A549 (cell line): ENCODE measurements at regions not wholly inside any gene's neighbourhood (a gene's known extent, or its start where the extent isn't known, plus 50 kb on each side); places are given as distances from the start of the nearest gene placed in this dataset.

Source experiments
- ATAC-seq, 2 experiments: fragments of 200-7000 bp in 1 of 2; fragments of >200 bp in 1 of 2; cut with Nextera tagmentation in 1 of 2; cut with Tn5 transposase in 1 of 2; 3 replicates each; pipeline versions ENCODE4 v1.8.0 to v1.9.1; 2018 to 2020; ENCODE audit warnings: mild to moderate bottlenecking in 1 of 2, moderate library complexity in 1 of 2
- CTCF ChIA-PET: fragments of 300-600 bp; sonication (Branson Sonifier 250); formaldehyde crosslinking; extraction: SDS; loops from one replicate; lab custom pipeline; 2021; ENCODE audit warnings: antibody characterized with exemption, inconsistent platforms; lab: Yijun Ruan, JAX
- POLR2A ChIA-PET: fragments of 350-600 bp; formaldehyde crosslinking; extraction: SDS; loops from one replicate; lab custom pipeline; 2021; ENCODE audit warnings: antibody characterized with exemption, inconsistent platforms; lab: Yijun Ruan, JAX
- DNase-seq, 2 experiments: peaks; one replicate each; pipeline versions ENCODE4 v3.0.0 to v3.0.0-alpha.2; 2011 to 2016; ENCODE audit warnings: low read depth in 1 of 2, low spot score in 1 of 2
- FAIRE-seq: peaks from 2 replicates; lab custom pipeline; 2011; peaks lifted over from hg19 to GRCh38; lab: Jason Lieb, UNC
- H3K27ac ChIP-seq, 2 experiments: fragments of >200 bp; sonication (Bioruptor Twin); formaldehyde crosslinking; 3 replicates each; pipeline ENCODE4 v1.5.1; 2016 to 2017
- H3K4me1 ChIP-seq: fragments of >200 bp; sonication (Bioruptor Twin); formaldehyde crosslinking; 3 replicates; pipeline ENCODE4 v1.6.1; 2016
- H3K4me2 ChIP-seq: fragments of >200 bp; sonication (Bioruptor Twin); formaldehyde crosslinking; 3 replicates; pipeline ENCODE4 v1.6.1; 2016
- H3K4me3 ChIP-seq: fragments of >200 bp; sonication (Bioruptor Twin); formaldehyde crosslinking; 3 replicates; pipeline ENCODE4 v1.5.1; 2016
- H3K9me3 ChIP-seq: fragments of >200 bp; sonication (Bioruptor Twin); formaldehyde crosslinking; 3 replicates; pipeline ENCODE4 v1.6.1; 2016
- BCL3 ChIP-seq: fragments of >200 bp; sonication (Bioruptor Twin); formaldehyde crosslinking; IDR thresholded peaks from 3 replicates; pipeline ENCODE4 v1.6.1; 2016
- CEBPB ChIP-seq, 2 experiments: fragments of >200 bp in 1 of 2; sonication (Bioruptor Twin) in 1 of 2; formaldehyde crosslinking in 1 of 2; IDR thresholded peaks; 2 replicates each; pipeline ENCODE4 v1.6.1; 2012 to 2016
- CHD2 ChIP-seq: fragments of 150-350 bp; IDR thresholded peaks from 2 replicates; pipeline ENCODE4 v1.6.1; 2014; ENCODE audit warnings: low read length; ENCODE audit not compliant: partially characterized antibody
- CHD4 ChIP-seq: fragments of 200-600 bp; sonication (generic); IDR thresholded peaks from 2 replicates; pipeline ENCODE4 v1.6.1; 2016; ENCODE audit warnings: antibody characterized with exemption, mild to moderate bottlenecking, borderline replicate concordance
- EHF ChIP-seq: fragments of 250-450 bp; sonication (Bioruptor Pico); IDR thresholded peaks from 2 replicates; pipeline ENCODE4 v1.5.0; 2020; ENCODE audit warnings: mild to moderate bottlenecking
- EHMT2 ChIP-seq: fragments of 200-600 bp; sonication (generic); IDR thresholded peaks from 2 replicates; pipeline ENCODE4 v1.6.1; 2016; ENCODE audit warnings: antibody characterized with exemption, low read depth, mild to moderate bottlenecking, moderate library complexity
- EP300 ChIP-seq, 2 experiments: fragments of >200 bp; sonication (Bioruptor Twin); formaldehyde crosslinking; IDR thresholded peaks; 2 replicates in 1 of 2; 3 replicates in 1 of 2; pipeline ENCODE4 v1.6.1; 2016 to 2017
- FOSB ChIP-seq: fragments of 250-450 bp; sonication (Bioruptor Pico); IDR thresholded peaks from 2 replicates; pipeline ENCODE4 v1.5.0; 2020; ENCODE audit warnings: mild to moderate bottlenecking, moderate library complexity
- FOSL2 ChIP-seq, 2 experiments: fragments of 450-650 bp in 1 of 2; fragments of >200 bp in 1 of 2; sonication (Bioruptor Twin) in 1 of 2; formaldehyde crosslinking; IDR thresholded peaks; 2 replicates each; pipeline versions ENCODE4 v1.5.0 to v1.6.1; 2016 to 2020; ENCODE audit warnings: mild to moderate bottlenecking in 1 of 2, moderate library complexity in 1 of 2
- GATA3 ChIP-seq: IDR thresholded peaks from 2 replicates; pipeline ENCODE4 v1.6.1; 2012; ENCODE audit warnings: borderline replicate concordance
- HOXB5 ChIP-seq: fragments of 250-450 bp; sonication (Bioruptor Pico); IDR thresholded peaks from 2 replicates; pipeline ENCODE4 v1.5.0; 2020; ENCODE audit warnings: mild to moderate bottlenecking, moderate library complexity
- JUNB ChIP-seq: fragments of >200 bp; sonication (Bioruptor Twin); formaldehyde crosslinking; IDR thresholded peaks from 2 replicates; pipeline ENCODE4 v1.6.1; 2016
- KDM1A ChIP-seq: fragments of 200-600 bp; sonication (generic); IDR thresholded peaks from 2 replicates; pipeline ENCODE4 v1.6.1; 2016; ENCODE audit warnings: low read depth, mild to moderate bottlenecking
- MAFK ChIP-seq: fragments of 450-650 bp; IDR thresholded peaks from 2 replicates; pipeline ENCODE4 v1.6.1; 2014; ENCODE audit not compliant: partially characterized antibody
- MAZ ChIP-seq: fragments of 150-350 bp; IDR thresholded peaks from 2 replicates; pipeline ENCODE4 v1.6.1; 2014; ENCODE audit warnings: antibody characterized with exemption, low read depth, low read length, borderline replicate concordance
- MYC ChIP-seq: IDR thresholded peaks from 2 replicates; pipeline ENCODE4 v1.6.1; 2012; ENCODE audit warnings: mild to moderate bottlenecking, inconsistent platforms, low read length, improper control_type of control experiment, borderline replicate concordance
- NPAS2 ChIP-seq: fragments of 250-450 bp; sonication (Bioruptor Pico); IDR thresholded peaks from 2 replicates; pipeline ENCODE4 v1.8.0; 2022; ENCODE audit warnings: mild to moderate bottlenecking, moderate library complexity, borderline replicate concordance
- NR3C1 ChIP-seq: fragments of >200 bp; sonication (Bioruptor Twin); formaldehyde crosslinking; IDR thresholded peaks from 3 replicates; pipeline ENCODE4 v1.6.1; 2017
- PHF8 ChIP-seq: fragments of 200-600 bp; sonication (generic); IDR thresholded peaks from 2 replicates; pipeline ENCODE4 v1.6.1; 2016; ENCODE audit warnings: low read depth, mild to moderate bottlenecking, antibody characterized with exemption, moderate library complexity, borderline replicate concordance
- POLR2A ChIP-seq: IDR thresholded peaks from 2 replicates; pipeline ENCODE4 v1.6.1; 2012; ENCODE audit warnings: mild to moderate bottlenecking, low read length
- RARB ChIP-seq: fragments of 250-450 bp; sonication (Bioruptor Pico); IDR thresholded peaks from 2 replicates; pipeline ENCODE4 v1.8.0; 2021; ENCODE audit warnings: mild to moderate bottlenecking, moderate library complexity
- RCOR1 ChIP-seq: fragments of 150-350 bp; IDR thresholded peaks from 2 replicates; pipeline ENCODE4 v1.6.1; 2014; ENCODE audit warnings: antibody characterized with exemption, low read length, low read depth
- TFCP2L1 ChIP-seq: fragments of 250-450 bp; sonication (Bioruptor Pico); IDR thresholded peaks from 2 replicates; pipeline ENCODE4 v1.5.0; 2021; ENCODE audit warnings: mild to moderate bottlenecking
- USF2 ChIP-seq: fragments of 450-650 bp; IDR thresholded peaks from 2 replicates; pipeline ENCODE4 v1.6.1; 2014; ENCODE audit warnings: antibody characterized with exemption
- WGBS: methylation state at CpG from one replicate; pipeline ENCODE4 v1.1.6; 2017; ENCODE audit errors: missing lambda C conversion rate; 5-methylcytosine and 5-hydroxymethylcytosine counted together
- TF ChIP-seq, protein P1 (sequence below): fragments of 200-600 bp; sonication (generic); IDR thresholded peaks from 2 replicates; pipeline ENCODE4 v1.6.1; 2016; ENCODE audit warnings: antibody characterized with exemption, mild to moderate bottlenecking, moderate library complexity
- TF ChIP-seq, protein P2 (sequence below): fragments of >200 bp; sonication (Bioruptor Twin); formaldehyde crosslinking; IDR thresholded peaks from 3 replicates; pipeline ENCODE4 v1.5.1; 2016
- TF ChIP-seq, protein P3 (sequence below): IDR thresholded peaks from 2 replicates; pipeline ENCODE4 v1.6.1; 2012; ENCODE audit warnings: low read depth, borderline replicate concordance
- TF ChIP-seq, protein P4 (sequence below): IDR thresholded peaks from 2 replicates; pipeline ENCODE4 v1.6.1; 2012

- ChIA-PET POLR2A (interaction anchor here (0.6 kb wide), 1 partner anchor 14 kb away, joined by 4 read pairs; no protein-coding TSS in a partner anchor), CTCF (interaction anchor here (0.6 to 1.8 kb wide), 3 partner anchors 8 to 246 kb away, joined by 3 to 5 read pairs (median 3); no protein-coding TSS in a partner anchor)
- Histone ChIP-seq H3K27ac (no peak overlapping the region), H3K4me1 (no peaks in the 10 kb centered on the region), H3K4me2 (no peak overlapping the region), H3K4me3 (no peak overlapping the region), H3K9me3 (peaks cover 6% of the 10 kb centered on the region; the same call in 1 of the 3 replicates)
- no peak for DNase-seq
- WGBS: 45% methylated on average over 20 of the region's 21 CpGs
- no peak for FAIRE-seq
- TF ChIP-seq KDM1A: no peak
- TF ChIP-seq, protein P1, sequence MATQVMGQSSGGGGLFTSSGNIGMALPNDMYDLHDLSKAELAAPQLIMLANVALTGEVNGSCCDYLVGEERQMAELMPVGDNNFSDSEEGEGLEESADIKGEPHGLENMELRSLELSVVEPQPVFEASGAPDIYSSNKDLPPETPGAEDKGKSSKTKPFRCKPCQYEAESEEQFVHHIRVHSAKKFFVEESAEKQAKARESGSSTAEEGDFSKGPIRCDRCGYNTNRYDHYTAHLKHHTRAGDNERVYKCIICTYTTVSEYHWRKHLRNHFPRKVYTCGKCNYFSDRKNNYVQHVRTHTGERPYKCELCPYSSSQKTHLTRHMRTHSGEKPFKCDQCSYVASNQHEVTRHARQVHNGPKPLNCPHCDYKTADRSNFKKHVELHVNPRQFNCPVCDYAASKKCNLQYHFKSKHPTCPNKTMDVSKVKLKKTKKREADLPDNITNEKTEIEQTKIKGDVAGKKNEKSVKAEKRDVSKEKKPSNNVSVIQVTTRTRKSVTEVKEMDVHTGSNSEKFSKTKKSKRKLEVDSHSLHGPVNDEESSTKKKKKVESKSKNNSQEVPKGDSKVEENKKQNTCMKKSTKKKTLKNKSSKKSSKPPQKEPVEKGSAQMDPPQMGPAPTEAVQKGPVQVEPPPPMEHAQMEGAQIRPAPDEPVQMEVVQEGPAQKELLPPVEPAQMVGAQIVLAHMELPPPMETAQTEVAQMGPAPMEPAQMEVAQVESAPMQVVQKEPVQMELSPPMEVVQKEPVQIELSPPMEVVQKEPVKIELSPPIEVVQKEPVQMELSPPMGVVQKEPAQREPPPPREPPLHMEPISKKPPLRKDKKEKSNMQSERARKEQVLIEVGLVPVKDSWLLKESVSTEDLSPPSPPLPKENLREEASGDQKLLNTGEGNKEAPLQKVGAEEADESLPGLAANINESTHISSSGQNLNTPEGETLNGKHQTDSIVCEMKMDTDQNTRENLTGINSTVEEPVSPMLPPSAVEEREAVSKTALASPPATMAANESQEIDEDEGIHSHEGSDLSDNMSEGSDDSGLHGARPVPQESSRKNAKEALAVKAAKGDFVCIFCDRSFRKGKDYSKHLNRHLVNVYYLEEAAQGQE: no peak
- TF ChIP-seq, protein P2, sequence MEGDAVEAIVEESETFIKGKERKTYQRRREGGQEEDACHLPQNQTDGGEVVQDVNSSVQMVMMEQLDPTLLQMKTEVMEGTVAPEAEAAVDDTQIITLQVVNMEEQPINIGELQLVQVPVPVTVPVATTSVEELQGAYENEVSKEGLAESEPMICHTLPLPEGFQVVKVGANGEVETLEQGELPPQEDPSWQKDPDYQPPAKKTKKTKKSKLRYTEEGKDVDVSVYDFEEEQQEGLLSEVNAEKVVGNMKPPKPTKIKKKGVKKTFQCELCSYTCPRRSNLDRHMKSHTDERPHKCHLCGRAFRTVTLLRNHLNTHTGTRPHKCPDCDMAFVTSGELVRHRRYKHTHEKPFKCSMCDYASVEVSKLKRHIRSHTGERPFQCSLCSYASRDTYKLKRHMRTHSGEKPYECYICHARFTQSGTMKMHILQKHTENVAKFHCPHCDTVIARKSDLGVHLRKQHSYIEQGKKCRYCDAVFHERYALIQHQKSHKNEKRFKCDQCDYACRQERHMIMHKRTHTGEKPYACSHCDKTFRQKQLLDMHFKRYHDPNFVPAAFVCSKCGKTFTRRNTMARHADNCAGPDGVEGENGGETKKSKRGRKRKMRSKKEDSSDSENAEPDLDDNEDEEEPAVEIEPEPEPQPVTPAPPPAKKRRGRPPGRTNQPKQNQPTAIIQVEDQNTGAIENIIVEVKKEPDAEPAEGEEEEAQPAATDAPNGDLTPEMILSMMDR: no peak
- TF ChIP-seq NR3C1: no peak
- no peak for TF ChIP-seq NPAS2 (CRISPR knock-in tag)
- TF ChIP-seq MYC: no peak
- no peak for TF ChIP-seq TFCP2L1 (CRISPR knock-in tag)
- TF ChIP-seq FOSL2 (IDR thresholded peaks at IDR 0.05): no peak
- no peak for TF ChIP-seq FOSL2 (CRISPR knock-in tag; IDR thresholded peaks at IDR 0.05)
- no peak for TF ChIP-seq JUNB
- no peak for TF ChIP-seq RARB (CRISPR knock-in tag)
- TF ChIP-seq EP300 (IDR thresholded peaks at IDR 0.05): no peak
- TF ChIP-seq POLR2A: no peak
- TF ChIP-seq, protein P3, sequence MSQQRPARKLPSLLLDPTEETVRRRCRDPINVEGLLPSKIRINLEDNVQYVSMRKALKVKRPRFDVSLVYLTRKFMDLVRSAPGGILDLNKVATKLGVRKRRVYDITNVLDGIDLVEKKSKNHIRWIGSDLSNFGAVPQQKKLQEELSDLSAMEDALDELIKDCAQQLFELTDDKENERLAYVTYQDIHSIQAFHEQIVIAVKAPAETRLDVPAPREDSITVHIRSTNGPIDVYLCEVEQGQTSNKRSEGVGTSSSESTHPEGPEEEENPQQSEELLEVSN: no peak
- TF ChIP-seq CEBPB (IDR thresholded peaks at IDR 0.05): no peak
- TF ChIP-seq PHF8: no peak
- TF ChIP-seq GATA3: no peak
- TF ChIP-seq HOXB5 (CRISPR knock-in tag): no peak
- no peak for TF ChIP-seq USF2
- no peak for ATAC-seq
These were observed 77.2 kb downstream of the HIF1AN start for GRCh38 chr10:100612601-100613595.

- DNase-seq: no peak
- Histone ChIP-seq H3K27ac (no peak overlapping the region), H3K9me3 (peaks cover 6% of the 10 kb centered on the region; the same call in 1 of the 3 replicates), H3K4me2 (no peak overlapping the region), H3K4me3 (no peak overlapping the region), H3K4me1 (no peaks in the 10 kb centered on the region)
- POLR2A ChIA-PET: no interaction called here
- ATAC-seq: no peak
- CTCF ChIA-PET: interaction anchor here (1.8 kb wide), 1 partner anchor 129 kb away, joined by 5 read pairs; no protein-coding TSS in a partner anchor
- WGBS: 5% methylated on average over 8 of the region's 8 CpGs
- FAIRE-seq: no peak
- no peak for TF ChIP-seq NPAS2 (CRISPR knock-in tag)
- no peak for TF ChIP-seq CHD2
- TF ChIP-seq FOSB (CRISPR knock-in tag): no peak
- TF ChIP-seq, protein P4, sequence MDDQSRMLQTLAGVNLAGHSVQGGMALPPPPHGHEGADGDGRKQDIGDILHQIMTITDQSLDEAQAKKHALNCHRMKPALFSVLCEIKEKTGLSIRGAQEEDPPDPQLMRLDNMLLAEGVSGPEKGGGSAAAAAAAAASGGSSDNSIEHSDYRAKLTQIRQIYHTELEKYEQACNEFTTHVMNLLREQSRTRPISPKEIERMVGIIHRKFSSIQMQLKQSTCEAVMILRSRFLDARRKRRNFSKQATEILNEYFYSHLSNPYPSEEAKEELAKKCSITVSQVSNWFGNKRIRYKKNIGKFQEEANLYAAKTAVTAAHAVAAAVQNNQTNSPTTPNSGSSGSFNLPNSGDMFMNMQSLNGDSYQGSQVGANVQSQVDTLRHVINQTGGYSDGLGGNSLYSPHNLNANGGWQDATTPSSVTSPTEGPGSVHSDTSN: no peak
- TF ChIP-seq EHF (CRISPR knock-in tag): no peak
- TF ChIP-seq MAFK: no peak
- TF ChIP-seq POLR2A: no peak
- no peak for TF ChIP-seq FOSL2 (IDR thresholded peaks at IDR 0.05)
- TF ChIP-seq FOSL2 (CRISPR knock-in tag; IDR thresholded peaks at IDR 0.05): no peak
- no peak for TF ChIP-seq NR3C1
- no peak for TF ChIP-seq BCL3
- TF ChIP-seq EHMT2: no peak
- TF ChIP-seq CHD4: no peak
- TF ChIP-seq RCOR1: no peak
- TF ChIP-seq MAZ: no peak
These were observed 78.1 kb downstream of the HIF1AN start for GRCh38 chr10:100613846-100614245.
